Panc1 (cell line): ENCODE measurements at regions not wholly inside any gene's neighbourhood (a gene's known extent, or its start where the extent isn't known, plus 50 kb on each side); places are given as distances from the start of the nearest gene placed in this dataset.

Source experiments
- ATAC-seq: fragments of 200-7000 bp; cut with Tn5 transposase; 2 replicates; pipeline ENCODE4 v1.9.1; 2020; ENCODE audit warnings: mild to moderate bottlenecking, moderate library complexity
- BruUV-seq: library from RNA; stranded (reverse); fragments of 400-500 nt; replicated peaks from 2 replicates; lab custom pipeline; 2021; lab: Mats Ljungman, UMichigan
- CTCF ChIA-PET: fragments of 300-600 bp; sonication (Branson Sonifier 250); formaldehyde crosslinking; loops from one replicate; lab custom pipeline; 2022; ENCODE audit warnings: antibody characterized with exemption; lab: Charles Lee
- POLR2A ChIA-PET: fragments of 300-600 bp; sonication (Branson Sonifier 250); formaldehyde crosslinking; loops from one replicate; lab custom pipeline; 2022; ENCODE audit warnings: antibody characterized with exemption; lab: Charles Lee
- DNase-seq: peaks from one replicate; pipeline ENCODE4 v3.0.0-alpha.2; 2010; ENCODE audit warnings: low read depth, low spot score
- H3K27ac ChIP-seq: 2 replicates; pipeline ENCODE4 v1.5.1; 2011; ENCODE audit warnings: mild to moderate bottlenecking, low read length, inconsistent platforms
- H3K27me3 ChIP-seq: fragments of 200-500 bp; sonication (Bioruptor generic); 2 replicates; pipeline ENCODE4 v1.6.0; 2014; ENCODE audit warnings: low read length, inconsistent platforms; ENCODE audit not compliant: control insufficient read depth, insufficient read depth
- H3K36me3 ChIP-seq: fragments of 200-500 bp; sonication (Bioruptor generic); 2 replicates; pipeline ENCODE4 v1.5.1; 2014; ENCODE audit warnings: inconsistent platforms, mild to moderate bottlenecking, low read length, moderate library complexity; ENCODE audit not compliant: control insufficient read depth, insufficient read depth
- H3K4me1 ChIP-seq: 2 replicates; pipeline ENCODE4 v1.5.1; 2011; ENCODE audit warnings: inconsistent platforms, mild to moderate bottlenecking, low read length, moderate library complexity; ENCODE audit not compliant: control insufficient read depth, insufficient read depth
- H3K4me3 ChIP-seq, 2 experiments: 2 replicates each; pipeline ENCODE4 v1.5.1; 2011 to 2012; ENCODE audit warnings: low read depth in 2 of 2, low read length in 2 of 2, mild to moderate bottlenecking in 2 of 2, inconsistent platforms in 1 of 2, moderate library complexity in 1 of 2
- H3K9me3 ChIP-seq: fragments of 200-500 bp; sonication (Bioruptor generic); 2 replicates; pipeline ENCODE4 v1.5.1; 2014; ENCODE audit warnings: low read depth, mild to moderate bottlenecking, inconsistent platforms, low read length, moderate library complexity; ENCODE audit not compliant: control insufficient read depth, insufficient read depth
- CTCF ChIP-seq: fragments of 450-650 bp; IDR thresholded peaks from 2 replicates; pipeline ENCODE4 v1.5.1; 2017; ENCODE audit warnings: mild to moderate bottlenecking
- POLR2AphosphoS5 ChIP-seq: IDR thresholded peaks from 2 replicates; pipeline ENCODE4 v1.6.1; 2012; ENCODE audit warnings: mild to moderate bottlenecking, low read depth, low read length, moderate library complexity
- SIN3A ChIP-seq: IDR thresholded peaks from 2 replicates; pipeline ENCODE4 v1.6.1; 2012; ENCODE audit warnings: low read depth, mild to moderate bottlenecking, low read length, moderate library complexity, borderline replicate concordance; ENCODE audit not compliant: insufficient read depth
- TCF7L2 ChIP-seq: IDR thresholded peaks from 2 replicates; pipeline ENCODE4 v1.6.1; 2011; ENCODE audit warnings: mild to moderate bottlenecking, low read depth, low read length, inconsistent platforms
- in situ Hi-C: cut with HindIII; loops from 2 replicates; pipeline ENCODE4 v1.10.0; 2016; ENCODE audit warnings: low sequenced_read_pairs, low pct_unique_long_range_greater_than_20kb
- intact Hi-C: fragments of 100-400 bp; cut with micrococcal nuclease; formaldehyde crosslinking; loops from one replicate; pipeline ENCODE4 v1.10.0; 2022; ENCODE audit not compliant: unreplicated experiment
- TF ChIP-seq, protein P1 (sequence below), 2 experiments: IDR thresholded peaks; 2 replicates each; pipeline ENCODE4 v1.6.1; 2011 to 2012; ENCODE audit warnings: low read depth in 2 of 2, control low read depth in 1 of 2, low read length in 1 of 2, mild to moderate bottlenecking in 1 of 2, moderate library complexity in 1 of 2; ENCODE audit not compliant: insufficient read depth in 1 of 2

DNA sequence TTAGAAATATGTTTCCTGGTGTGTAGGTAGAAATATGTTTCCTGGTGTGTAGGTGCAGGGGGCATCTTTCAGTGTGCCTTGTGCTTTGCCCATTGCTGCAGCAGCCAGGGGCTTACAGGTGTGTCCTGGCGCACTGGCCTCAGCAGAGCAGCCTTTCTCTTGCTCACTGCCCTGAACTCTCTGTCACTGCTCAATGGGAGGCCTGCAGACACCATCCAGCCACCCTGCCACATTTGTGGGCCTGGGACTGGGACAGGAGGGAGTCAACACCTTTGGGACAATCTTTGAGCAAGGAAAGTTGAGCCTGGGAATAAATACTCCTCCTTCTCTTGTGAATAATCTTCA, 62.4 kb upstream of the RBM24 start:
- intact Hi-C loops, result no loop called here
- no peak for DNase-seq
- H3K36me3 ChIP-seq, result no peaks in the 10 kb centered on the region
- in situ Hi-C loops, result no loop called here
- no peaks in the 10 kb centered on the region for H3K27me3 ChIP-seq
- H3K4me3 ChIP-seq, result no peak overlapping the region
- H3K27ac ChIP-seq, result no peak overlapping the region
- TF ChIP-seq CTCF (no peak), SIN3A (no peak), POLR2AphosphoS5 (no peak), TCF7L2 (no peak)
- TF ChIP-seq, protein P1, sequence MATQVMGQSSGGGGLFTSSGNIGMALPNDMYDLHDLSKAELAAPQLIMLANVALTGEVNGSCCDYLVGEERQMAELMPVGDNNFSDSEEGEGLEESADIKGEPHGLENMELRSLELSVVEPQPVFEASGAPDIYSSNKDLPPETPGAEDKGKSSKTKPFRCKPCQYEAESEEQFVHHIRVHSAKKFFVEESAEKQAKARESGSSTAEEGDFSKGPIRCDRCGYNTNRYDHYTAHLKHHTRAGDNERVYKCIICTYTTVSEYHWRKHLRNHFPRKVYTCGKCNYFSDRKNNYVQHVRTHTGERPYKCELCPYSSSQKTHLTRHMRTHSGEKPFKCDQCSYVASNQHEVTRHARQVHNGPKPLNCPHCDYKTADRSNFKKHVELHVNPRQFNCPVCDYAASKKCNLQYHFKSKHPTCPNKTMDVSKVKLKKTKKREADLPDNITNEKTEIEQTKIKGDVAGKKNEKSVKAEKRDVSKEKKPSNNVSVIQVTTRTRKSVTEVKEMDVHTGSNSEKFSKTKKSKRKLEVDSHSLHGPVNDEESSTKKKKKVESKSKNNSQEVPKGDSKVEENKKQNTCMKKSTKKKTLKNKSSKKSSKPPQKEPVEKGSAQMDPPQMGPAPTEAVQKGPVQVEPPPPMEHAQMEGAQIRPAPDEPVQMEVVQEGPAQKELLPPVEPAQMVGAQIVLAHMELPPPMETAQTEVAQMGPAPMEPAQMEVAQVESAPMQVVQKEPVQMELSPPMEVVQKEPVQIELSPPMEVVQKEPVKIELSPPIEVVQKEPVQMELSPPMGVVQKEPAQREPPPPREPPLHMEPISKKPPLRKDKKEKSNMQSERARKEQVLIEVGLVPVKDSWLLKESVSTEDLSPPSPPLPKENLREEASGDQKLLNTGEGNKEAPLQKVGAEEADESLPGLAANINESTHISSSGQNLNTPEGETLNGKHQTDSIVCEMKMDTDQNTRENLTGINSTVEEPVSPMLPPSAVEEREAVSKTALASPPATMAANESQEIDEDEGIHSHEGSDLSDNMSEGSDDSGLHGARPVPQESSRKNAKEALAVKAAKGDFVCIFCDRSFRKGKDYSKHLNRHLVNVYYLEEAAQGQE (IDR thresholded peaks at IDR 0.05; ENCODE audit: insufficient read depth in 1 of 2, low read depth in 2 of 2, low read length in 1 of 2), result no peak
- BruUV-seq, result no TSS peak
- ATAC-seq, result no peak
- ChIA-PET POLR2A (no interaction called here), CTCF (no interaction called here)
- no peaks in the 10 kb centered on the region for H3K4me1 ChIP-seq
- H3K9me3 ChIP-seq, result no peaks in the 10 kb centered on the region

DNA sequence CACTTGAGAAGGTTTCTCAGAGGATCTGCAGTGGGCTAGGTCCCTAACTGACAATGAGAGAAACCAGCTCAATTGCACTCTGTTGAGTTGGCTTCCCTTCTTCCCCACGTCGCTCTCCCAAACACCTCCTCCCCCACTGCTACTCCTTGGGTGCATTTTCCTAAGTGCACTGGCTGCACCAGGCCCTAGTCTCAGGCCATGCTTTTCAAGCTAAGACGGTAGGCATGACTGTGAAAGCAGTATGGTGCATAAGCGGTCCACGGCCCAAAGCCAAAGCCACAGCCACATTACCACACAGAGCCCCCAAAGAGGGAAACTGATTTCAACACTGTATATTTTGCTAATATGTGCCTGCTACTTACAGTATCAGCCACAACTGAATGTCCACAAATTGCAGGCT, 62.1 kb upstream of the RBM24 start:
- BruUV-seq, result no TSS peak
- ATAC-seq, result no peak
- no peaks in the 10 kb centered on the region for H3K4me1 ChIP-seq
- no peak overlapping the region for H3K4me3 ChIP-seq
- H3K27me3 ChIP-seq, result no peaks in the 10 kb centered on the region
- no peak for DNase-seq
- no peak overlapping the region for H3K27ac ChIP-seq
- no peaks in the 10 kb centered on the region for H3K9me3 ChIP-seq
- TF ChIP-seq TCF7L2 (no peak), CTCF (no peak), SIN3A (no peak), POLR2AphosphoS5 (no peak)
- TF ChIP-seq, protein P1 (IDR thresholded peaks at IDR 0.05; ENCODE audit: insufficient read depth in 1 of 2, low read depth in 2 of 2, low read length in 1 of 2), result no peak
- POLR2A ChIA-PET, result no interaction called here
- CTCF ChIA-PET, result no interaction called here
- in situ Hi-C loops (no loop called here), intact Hi-C loops (no loop called here)
- H3K36me3 ChIP-seq, result no peaks in the 10 kb centered on the region
